ENCODE measurements at regions not wholly inside any gene's neighbourhood (a gene's known extent, or its start where the extent isn't known, plus 50 kb on each side); places are given as distances from the start of the nearest gene placed in this dataset.

GRCh38 chr5:155475318-155475717 is 461.8 kb downstream of the KIF4B start:
- FAIRE-seq: no peak

GRCh38 chr5:155480731-155481131 is 467.2 kb downstream of the KIF4B start:
- DNase-seq (ENCODE audit: low spot score in 2 of 2): no peak
- no peak for FAIRE-seq

More at GRCh38 chr5:155475318-155475717, 461.8 kb downstream of the KIF4B start:
- DNase-seq (ENCODE audit: low spot score in 2 of 2): no peak

- FAIRE-seq: no peak
- DNase-seq (ENCODE audit: low spot score in 2 of 2): no peak
Measured at GRCh38 chr5:155481182-155481581, 467.6 kb downstream of the KIF4B start.

GRCh38 chr5:155482428-155482827 is 468.9 kb downstream of the KIF4B start:
- FAIRE-seq (no peak), DNase-seq (ENCODE audit: low spot score in 2 of 2) (no peak)

GRCh38 chr5:155485386-155485785 is 471.8 kb downstream of the KIF4B start:
- FAIRE-seq (no peak), DNase-seq (ENCODE audit: low spot score in 2 of 2) (no peak)

GRCh38 chr5:155489949-155490348 is 476.4 kb downstream of the KIF4B start:
- DNase-seq (ENCODE audit: low spot score in 2 of 2): no peak
- no peak for FAIRE-seq

GRCh38 chr5:155492191-155492590 is 478.6 kb downstream of the KIF4B start:
- no peak for DNase-seq (ENCODE audit: low spot score in 2 of 2)

GRCh38 chr5:155504606-155505005 is 491.1 kb downstream of the KIF4B start:
- FAIRE-seq: no peak
- no peak for DNase-seq (ENCODE audit: low spot score in 2 of 2)

More at GRCh38 chr5:155492191-155492590, 478.6 kb downstream of the KIF4B start:
- no peak for FAIRE-seq

GRCh38 chr5:155507363-155507762 is 493.8 kb downstream of the KIF4B start:
- FAIRE-seq (no peak), DNase-seq (ENCODE audit: low spot score in 2 of 2) (no peak)

GRCh38 chr5:155508673-155509072 is 495.1 kb downstream of the KIF4B start:
- DNase-seq (ENCODE audit: low spot score in 2 of 2): no peak
- no peak for FAIRE-seq

- DNase-seq (ENCODE audit: low spot score in 2 of 2) (no peak), FAIRE-seq (no peak)
Measured at GRCh38 chr5:155512329-155512728, 498.8 kb downstream of the KIF4B start.

GRCh38 chr5:155514105-155514563 is 500.6 kb downstream of the KIF4B start:
- DNase-seq (ENCODE audit: low spot score in 2 of 2): no peak
- no peak for FAIRE-seq

GRCh38 chr5:155522540-155522939 is 509.0 kb downstream of the KIF4B start:
- FAIRE-seq (no peak), DNase-seq (ENCODE audit: low spot score in 2 of 2) (no peak)

- no peak for FAIRE-seq
- DNase-seq (ENCODE audit: low spot score in 2 of 2): no peak
Measured at GRCh38 chr5:155529362-155529761, 515.8 kb downstream of the KIF4B start.

- FAIRE-seq (no peak), DNase-seq (ENCODE audit: low spot score in 2 of 2) (no peak)
Measured at GRCh38 chr5:155530046-155530445, 516.5 kb downstream of the KIF4B start.

GRCh38 chr5:155532621-155533311 is 519.2 kb downstream of the KIF4B start:
- DNase-seq (ENCODE audit: low spot score in 2 of 2): no peak
- FAIRE-seq: no peak

GRCh38 chr5:155540000-155540595 is 526.5 kb downstream of the KIF4B start:
- FAIRE-seq (no peak), DNase-seq (ENCODE audit: low spot score in 2 of 2) (no peak)

GRCh38 chr5:155546075-155546474 is 532.5 kb downstream of the KIF4B start:
- no peak for FAIRE-seq
- DNase-seq (ENCODE audit: low spot score in 2 of 2): no peak

GRCh38 chr5:155554500-155554899 is 540.9 kb downstream of the KIF4B start:
- DNase-seq (ENCODE audit: low spot score in 2 of 2) (no peak), FAIRE-seq (no peak)

GRCh38 chr5:155556222-155556621 is 542.7 kb downstream of the KIF4B start:
- FAIRE-seq (no peak), DNase-seq (ENCODE audit: low spot score in 2 of 2) (no peak)

GRCh38 chr5:155556700-155557099 is 543.1 kb downstream of the KIF4B start:
- FAIRE-seq: no peak

GRCh38 chr5:155562158-155562557 is 548.6 kb downstream of the KIF4B start:
- DNase-seq (ENCODE audit: low spot score in 2 of 2): no peak
- no peak for FAIRE-seq

More at GRCh38 chr5:155556700-155557099, 543.1 kb downstream of the KIF4B start:
- no peak for DNase-seq (ENCODE audit: low spot score in 2 of 2)
